Stimulated activated CD4-positive, alpha-beta T cell treated with anti-CD3 and anti-CD28 coated beads, Interleukin-2, amount 100 ng/mL, for 24 hours (primary cell): ENCODE measurements at regions not wholly inside any gene's neighbourhood (a gene's known extent, or its start where the extent isn't known, plus 50 kb on each side); places are given as distances from the start of the nearest gene placed in this dataset.

ENCODE experiments used
- DNase-seq, 2 donors: peaks; one replicate each; pipeline ENCODE4 v3.0.0-alpha.2; 2020

- DNase-seq = no peak
These were observed 252.9 kb upstream of the ZMIZ1 start for GRCh38 chr10:78815702-78816334.

- no peak for DNase-seq
These were observed 251.4 kb upstream of the ZMIZ1 start for GRCh38 chr10:78817361-78817760.

GRCh38 chr10:78817804-78818203, 251.0 kb upstream of the ZMIZ1 start:
- DNase-seq = no peak

GRCh38 chr10:78819361-78820006, 249.3 kb upstream of the ZMIZ1 start:
- DNase-seq = no peak

GRCh38 chr10:78820007-78820362, 248.8 kb upstream of the ZMIZ1 start:
- no peak for DNase-seq

- DNase-seq = no peak
These were observed 247.7 kb upstream of the ZMIZ1 start for GRCh38 chr10:78821052-78821451.

- no peak for DNase-seq
These were observed 239.9 kb upstream of the ZMIZ1 start for GRCh38 chr10:78828647-78829539.

- DNase-seq = no peak
These were observed 239.2 kb upstream of the ZMIZ1 start for GRCh38 chr10:78829565-78829964.

- no peak for DNase-seq
These were observed 238.4 kb upstream of the ZMIZ1 start for GRCh38 chr10:78830062-78830975.

- DNase-seq = no peak
These were observed 237.8 kb upstream of the ZMIZ1 start for GRCh38 chr10:78830976-78831375.

- no peak for DNase-seq
These were observed 237.3 kb upstream of the ZMIZ1 start for GRCh38 chr10:78831461-78831860.

GRCh38 chr10:78832281-78832680, 236.5 kb upstream of the ZMIZ1 start:
- no peak for DNase-seq

GRCh38 chr10:78838141-78838657, 230.6 kb upstream of the ZMIZ1 start:
- no peak for DNase-seq

- DNase-seq = no peak
These were observed 225.3 kb upstream of the ZMIZ1 start for GRCh38 chr10:78843495-78843894.

GRCh38 chr10:78844960-78845607, 223.7 kb upstream of the ZMIZ1 start:
- DNase-seq = no peak

- DNase-seq = no peak
These were observed 222.7 kb upstream of the ZMIZ1 start for GRCh38 chr10:78846071-78846470.

GRCh38 chr10:78846760-78847159, 222.0 kb upstream of the ZMIZ1 start:
- DNase-seq = no peak

GRCh38 chr10:78847485-78847884, 221.3 kb upstream of the ZMIZ1 start:
- no peak for DNase-seq

- no peak for DNase-seq
These were observed 219.7 kb upstream of the ZMIZ1 start for GRCh38 chr10:78849115-78849514.

GRCh38 chr10:78849731-78850130, 219.0 kb upstream of the ZMIZ1 start:
- no peak for DNase-seq

GRCh38 chr10:78850644-78851435, 217.9 kb upstream of the ZMIZ1 start:
- no peak for DNase-seq
